ENCODE measurements at regions not wholly inside any gene's neighbourhood (a gene's known extent, or its start where the extent isn't known, plus 50 kb on each side); places are given as distances from the start of the nearest gene placed in this dataset.

DNA sequence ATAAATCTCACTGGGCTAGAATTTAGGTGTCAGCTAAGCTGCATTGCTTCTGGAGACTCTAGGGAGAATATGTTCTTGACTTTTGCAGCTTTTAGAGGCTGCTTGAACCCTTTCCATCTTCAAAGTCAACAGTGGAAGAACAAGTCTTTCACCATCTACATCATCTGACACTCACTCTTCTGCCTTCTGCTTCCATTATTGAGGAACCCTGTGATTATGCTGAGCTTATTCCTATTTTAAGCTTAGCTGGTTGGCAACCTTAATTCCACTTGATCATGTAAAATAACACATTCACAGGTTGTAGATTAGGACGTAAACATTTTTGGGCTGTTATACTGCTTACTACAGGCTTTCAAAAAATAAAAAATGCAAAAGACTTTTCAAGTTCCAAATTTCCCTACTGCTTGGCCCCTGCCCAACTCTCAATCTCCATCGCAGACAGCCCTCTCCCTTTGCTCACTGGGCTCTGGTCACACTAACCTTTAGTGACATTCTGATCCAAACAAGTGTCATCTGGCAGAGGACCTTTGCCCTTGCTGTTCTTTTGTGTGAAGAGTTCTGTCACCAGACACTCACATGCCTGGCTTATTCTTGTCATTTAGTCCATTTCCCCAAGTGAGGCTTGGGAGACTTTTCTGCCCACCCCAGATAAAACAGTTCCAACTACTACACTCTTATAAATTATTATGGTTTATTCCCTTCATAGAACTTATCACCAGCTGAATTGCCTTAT is 1056.0 kb downstream of the STIM2 start:
- TF ChIP-seq, protein P1, sequence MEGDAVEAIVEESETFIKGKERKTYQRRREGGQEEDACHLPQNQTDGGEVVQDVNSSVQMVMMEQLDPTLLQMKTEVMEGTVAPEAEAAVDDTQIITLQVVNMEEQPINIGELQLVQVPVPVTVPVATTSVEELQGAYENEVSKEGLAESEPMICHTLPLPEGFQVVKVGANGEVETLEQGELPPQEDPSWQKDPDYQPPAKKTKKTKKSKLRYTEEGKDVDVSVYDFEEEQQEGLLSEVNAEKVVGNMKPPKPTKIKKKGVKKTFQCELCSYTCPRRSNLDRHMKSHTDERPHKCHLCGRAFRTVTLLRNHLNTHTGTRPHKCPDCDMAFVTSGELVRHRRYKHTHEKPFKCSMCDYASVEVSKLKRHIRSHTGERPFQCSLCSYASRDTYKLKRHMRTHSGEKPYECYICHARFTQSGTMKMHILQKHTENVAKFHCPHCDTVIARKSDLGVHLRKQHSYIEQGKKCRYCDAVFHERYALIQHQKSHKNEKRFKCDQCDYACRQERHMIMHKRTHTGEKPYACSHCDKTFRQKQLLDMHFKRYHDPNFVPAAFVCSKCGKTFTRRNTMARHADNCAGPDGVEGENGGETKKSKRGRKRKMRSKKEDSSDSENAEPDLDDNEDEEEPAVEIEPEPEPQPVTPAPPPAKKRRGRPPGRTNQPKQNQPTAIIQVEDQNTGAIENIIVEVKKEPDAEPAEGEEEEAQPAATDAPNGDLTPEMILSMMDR (IDR thresholded peaks at IDR 0.05) = no peak
- TF ChIP-seq POLR2A (IDR thresholded peaks at IDR 0.05; ENCODE audit: low read depth) = no peak

Measured in esophagus muscularis mucosa (tissue), 3 donors.